ENCODE measurements at regions not wholly inside any gene's neighbourhood (a gene's known extent, or its start where the extent isn't known, plus 50 kb on each side); places are given as distances from the start of the nearest gene placed in this dataset.
A peak's percentile ranks its signal among the peaks of the same experiment; 100 is the strongest.

DNA sequence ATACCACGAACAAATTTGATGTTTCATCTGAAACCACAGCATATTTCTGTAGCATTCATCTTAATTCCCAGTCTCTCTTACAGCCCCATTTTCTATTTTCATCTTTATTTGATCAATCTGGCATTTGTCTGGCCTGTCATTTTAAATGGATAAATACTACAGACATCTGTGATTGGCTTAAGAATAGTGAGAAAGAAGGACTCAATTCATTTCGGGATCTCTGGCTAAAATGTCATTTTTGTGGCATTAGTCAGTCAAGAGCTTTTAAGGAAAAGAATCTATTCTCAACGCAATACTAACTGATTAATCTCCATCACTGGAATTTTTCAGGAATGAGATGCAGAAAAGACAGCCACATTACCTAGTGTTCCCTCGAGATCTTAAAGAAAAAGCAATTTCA lies 585.9 kb downstream of the IRS1 start:
- H3K27ac ChIP-seq, result peak overlapping the region; percentile 79; the same call in 1 of the 2 replicates
- TF ChIP-seq, protein P1, sequence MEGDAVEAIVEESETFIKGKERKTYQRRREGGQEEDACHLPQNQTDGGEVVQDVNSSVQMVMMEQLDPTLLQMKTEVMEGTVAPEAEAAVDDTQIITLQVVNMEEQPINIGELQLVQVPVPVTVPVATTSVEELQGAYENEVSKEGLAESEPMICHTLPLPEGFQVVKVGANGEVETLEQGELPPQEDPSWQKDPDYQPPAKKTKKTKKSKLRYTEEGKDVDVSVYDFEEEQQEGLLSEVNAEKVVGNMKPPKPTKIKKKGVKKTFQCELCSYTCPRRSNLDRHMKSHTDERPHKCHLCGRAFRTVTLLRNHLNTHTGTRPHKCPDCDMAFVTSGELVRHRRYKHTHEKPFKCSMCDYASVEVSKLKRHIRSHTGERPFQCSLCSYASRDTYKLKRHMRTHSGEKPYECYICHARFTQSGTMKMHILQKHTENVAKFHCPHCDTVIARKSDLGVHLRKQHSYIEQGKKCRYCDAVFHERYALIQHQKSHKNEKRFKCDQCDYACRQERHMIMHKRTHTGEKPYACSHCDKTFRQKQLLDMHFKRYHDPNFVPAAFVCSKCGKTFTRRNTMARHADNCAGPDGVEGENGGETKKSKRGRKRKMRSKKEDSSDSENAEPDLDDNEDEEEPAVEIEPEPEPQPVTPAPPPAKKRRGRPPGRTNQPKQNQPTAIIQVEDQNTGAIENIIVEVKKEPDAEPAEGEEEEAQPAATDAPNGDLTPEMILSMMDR (conservative IDR thresholded peaks at IDR 0.05), result no peak

DNA sequence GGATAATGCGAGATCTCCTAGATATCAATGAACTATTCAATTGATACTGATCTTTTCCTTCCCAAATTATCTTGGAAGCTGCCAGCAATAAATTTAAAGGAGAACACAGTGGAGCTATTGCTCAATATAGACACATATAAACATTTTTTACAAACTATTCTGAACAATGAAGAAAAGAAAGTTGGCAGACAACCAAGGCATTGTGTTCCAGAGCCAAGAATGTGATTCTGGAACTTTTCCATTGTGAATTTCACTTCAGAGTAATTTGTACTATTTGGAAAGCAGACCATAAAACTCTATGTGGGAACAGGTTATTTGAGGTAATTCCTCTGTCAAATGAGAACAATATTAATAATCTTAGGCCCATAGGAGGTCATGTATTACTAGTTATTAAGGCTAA lies 588.2 kb downstream of the IRS1 start:
- TF ChIP-seq, protein P1 (conservative IDR thresholded peaks at IDR 0.05), result no peak
- H3K27ac ChIP-seq, result peak overlapping the region; percentile 79

DNA sequence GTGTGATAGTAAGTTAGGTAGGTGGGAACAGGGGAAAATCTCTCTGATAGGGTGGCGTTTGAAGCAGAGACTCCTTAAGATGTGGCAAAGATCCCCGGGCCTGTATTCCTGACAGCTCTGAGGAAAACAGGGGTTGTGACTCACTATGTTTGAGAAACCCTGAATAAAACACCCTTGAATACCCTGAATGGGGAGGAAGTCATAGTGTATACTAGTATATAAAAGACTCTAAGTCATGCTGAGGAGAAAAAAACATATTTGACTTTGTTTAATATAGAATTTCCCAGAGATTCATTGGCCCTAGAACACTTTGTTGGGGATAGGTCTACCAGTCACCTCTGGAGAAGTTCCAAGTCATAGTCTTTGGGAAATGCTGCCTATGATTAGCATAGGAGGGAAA lies 590.9 kb downstream of the IRS1 start:
- TF ChIP-seq, protein P1 (conservative IDR thresholded peaks at IDR 0.05), result no peak
- H3K27ac ChIP-seq, result no peak overlapping the region

- TF ChIP-seq, protein P1 (conservative IDR thresholded peaks at IDR 0.05), result no peak
- H3K27ac ChIP-seq, result no peak overlapping the region
These were observed 591.9 kb downstream of the IRS1 start for GRCh38 chr2:226207671-226208070.

GRCh38 chr2:226199555-226199954 lies 600.1 kb downstream of the IRS1 start:
- TF ChIP-seq, protein P1 (conservative IDR thresholded peaks at IDR 0.05), result no peak
- H3K27ac ChIP-seq, result no peak overlapping the region

GRCh38 chr2:226198956-226199355 lies 600.7 kb downstream of the IRS1 start:
- no peak overlapping the region for H3K27ac ChIP-seq
- TF ChIP-seq, protein P1 (conservative IDR thresholded peaks at IDR 0.05), result no peak

GRCh38 chr2:226190479-226191252 lies 609.0 kb downstream of the IRS1 start:
- TF ChIP-seq, protein P1 (conservative IDR thresholded peaks at IDR 0.05), result no peak
- no peak overlapping the region for H3K27ac ChIP-seq

All from VCaP (cell line).